Liver (tissue), 8 donors: ENCODE measurements at regions not wholly inside any gene's neighbourhood (a gene's known extent, or its start where the extent isn't known, plus 50 kb on each side); places are given as distances from the start of the nearest gene placed in this dataset.

Experiments
- DNase-seq: peaks from one replicate; pipeline ENCODE4 v3.0.0-alpha.2; 2017; ENCODE audit warnings: low spot score
- H3K27ac ChIP-seq, 2 donors: one replicate each; pipeline ENCODE4 v1.7.0; 2013; ENCODE audit warnings: inconsistent platforms in 2 of 2, low read length in 2 of 2, control low read depth in 1 of 2, low read depth in 1 of 2, mild to moderate bottlenecking in 1 of 2
- H3K27me3 ChIP-seq, 4 donors: one replicate each; pipeline versions ENCODE4 v1.6.1 to v1.7.0; 2013; ENCODE audit warnings: low read length in 3 of 4, inconsistent platforms in 1 of 4, mild to moderate bottlenecking in 1 of 4, moderate library complexity in 1 of 4; ENCODE audit not compliant: control insufficient read depth in 4 of 4, insufficient read depth in 4 of 4
- H3K36me3 ChIP-seq, 4 donors: one replicate each; pipeline versions ENCODE4 v1.6.1 to v1.7.0; 2013; ENCODE audit warnings: low read length in 3 of 4, mild to moderate bottlenecking in 3 of 4, low read depth in 1 of 4, moderate library complexity in 1 of 4; ENCODE audit not compliant: control insufficient read depth in 4 of 4, insufficient read depth in 3 of 4
- H3K4me1 ChIP-seq, 4 donors: one replicate each; pipeline versions ENCODE4 v1.6.1 to v1.7.0; 2013; ENCODE audit warnings: low read length in 3 of 4, mild to moderate bottlenecking in 3 of 4, moderate library complexity in 1 of 4; ENCODE audit not compliant: control insufficient read depth in 4 of 4, insufficient read depth in 4 of 4
- H3K4me3 ChIP-seq, 3 donors: one replicate each; pipeline versions ENCODE4 v1.6.1 to v1.7.0; 2013; ENCODE audit warnings: low read length in 3 of 3, control low read depth in 1 of 3, low read depth in 1 of 3, mild to moderate bottlenecking in 1 of 3
- H3K9ac ChIP-seq, 2 donors: one replicate each; pipeline ENCODE4 v1.7.0; 2013; ENCODE audit warnings: low read length in 2 of 2, mild to moderate bottlenecking in 2 of 2, moderate library complexity in 2 of 2, control low read depth in 1 of 2, low read depth in 1 of 2
- H3K9me3 ChIP-seq, 4 donors: one replicate each; pipeline versions ENCODE4 v1.6.1 to v1.7.0; 2013; ENCODE audit warnings: low read length in 3 of 4; ENCODE audit not compliant: control insufficient read depth in 4 of 4
- ATF3 ChIP-seq: IDR thresholded peaks from 2 replicates; pipeline ENCODE4 v1.6.1; 2016; ENCODE audit warnings: antibody characterized with exemption
- CTCF ChIP-seq: fragments of 150-350 bp; IDR thresholded peaks from 2 replicates; pipeline ENCODE4 v1.5.1; 2017; ENCODE audit warnings: improper control_type of control experiment, low read depth, low read length; ENCODE audit not compliant: missing input control
- EGR1 ChIP-seq, 2 donors: IDR thresholded peaks; 2 replicates each; pipeline ENCODE4 v1.6.1; 2016 to 2018; ENCODE audit warnings: antibody characterized with exemption in 2 of 2, low read depth in 2 of 2
- FOXA1 ChIP-seq: IDR thresholded peaks from 2 replicates; pipeline ENCODE4 v1.6.1; 2016; ENCODE audit warnings: antibody characterized with exemption
- FOXA2 ChIP-seq: IDR thresholded peaks from 2 replicates; pipeline ENCODE4 v1.6.1; 2016; ENCODE audit warnings: antibody characterized with exemption
- GABPA ChIP-seq, 2 donors: IDR thresholded peaks in 1 of 2; conservative IDR thresholded peaks in 1 of 2; 2 replicates each; pipeline ENCODE4 v1.6.1; 2016; ENCODE audit warnings: antibody characterized with exemption in 2 of 2, mild to moderate bottlenecking in 1 of 2, moderate library complexity in 1 of 2
- HNF4A ChIP-seq, 2 donors: conservative IDR thresholded peaks; 2 replicates each; pipeline ENCODE4 v1.6.1; 2016; ENCODE audit warnings: antibody characterized with exemption in 2 of 2, mild to moderate bottlenecking in 2 of 2
- HNF4G ChIP-seq: IDR thresholded peaks from 2 replicates; pipeline ENCODE4 v1.6.1; 2016; ENCODE audit warnings: antibody characterized with exemption
- JUND ChIP-seq, 2 donors: IDR thresholded peaks; 2 replicates each; pipeline ENCODE4 v1.6.1; 2016; ENCODE audit warnings: antibody characterized with exemption in 2 of 2
- MAX ChIP-seq: IDR thresholded peaks from 2 replicates; pipeline ENCODE4 v1.6.1; 2016; ENCODE audit warnings: antibody characterized with exemption
- NR2F2 ChIP-seq: IDR thresholded peaks from 2 replicates; pipeline ENCODE4 v1.6.1; 2016; ENCODE audit warnings: antibody characterized with exemption
- RAD21 ChIP-seq, 2 donors: IDR thresholded peaks; 2 replicates each; pipeline ENCODE4 v1.6.1; 2016; ENCODE audit warnings: antibody characterized with exemption in 2 of 2, mild to moderate bottlenecking in 2 of 2
- RXRA ChIP-seq, 2 donors: IDR thresholded peaks; 2 replicates each; pipeline ENCODE4 v1.6.1; 2017 to 2018; ENCODE audit warnings: antibody characterized with exemption in 2 of 2, mild to moderate bottlenecking in 1 of 2
- SP1 ChIP-seq: IDR thresholded peaks from 2 replicates; pipeline ENCODE4 v1.6.1; 2018; ENCODE audit warnings: antibody characterized with exemption, mild to moderate bottlenecking
- TAF1 ChIP-seq: conservative IDR thresholded peaks from 2 replicates; pipeline ENCODE4 v1.6.1; 2016; ENCODE audit warnings: antibody characterized with exemption, mild to moderate bottlenecking
- YY1 ChIP-seq: IDR thresholded peaks from 2 replicates; pipeline ENCODE4 v1.6.1; 2016; ENCODE audit warnings: antibody characterized with exemption, mild to moderate bottlenecking
- WGBS: extraction: QIAGEN DNeasy Blood & Tissue Kit; methylation state at CpG from one replicate; pipeline ENCODE4 v1.1.7; 2013; 5-methylcytosine and 5-hydroxymethylcytosine counted together
- TF ChIP-seq, protein P1 (sequence below): IDR thresholded peaks from 2 replicates; pipeline ENCODE4 v1.6.1; 2016; ENCODE audit warnings: antibody characterized with exemption
- TF ChIP-seq, protein P2 (sequence below): IDR thresholded peaks from 2 replicates; pipeline ENCODE4 v1.6.1; 2016; ENCODE audit warnings: antibody characterized with exemption, mild to moderate bottlenecking
- donor health status: healthy.
- donor health status: healthy.
- donor health status: healthy.
- donor health status: healthy.
- donor health status: healthy.

DNA sequence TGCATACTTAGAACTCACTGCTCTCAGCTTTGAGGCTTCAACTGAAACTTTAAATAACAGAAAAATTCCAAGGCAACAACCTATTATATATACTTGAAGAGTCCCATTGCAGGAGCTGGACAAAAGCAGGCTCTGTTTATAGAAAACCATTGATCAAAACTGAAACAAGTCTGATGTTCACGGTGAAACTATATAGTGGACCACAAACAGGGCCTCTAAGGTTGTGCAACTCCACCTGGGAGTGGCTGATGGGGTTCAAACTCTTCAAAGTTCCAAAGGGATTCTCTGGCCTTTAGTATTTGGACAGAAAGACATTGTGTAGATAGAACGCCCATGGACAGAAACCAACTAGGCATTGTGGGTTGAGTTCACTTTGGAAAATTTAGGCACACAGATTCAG is 140.3 kb downstream of the ZC3H11B start:
- H3K9ac ChIP-seq = no peak overlapping the region
- H3K27ac ChIP-seq = no peak overlapping the region
- no peak for DNase-seq
- no peaks in the 10 kb centered on the region for H3K9me3 ChIP-seq
- H3K36me3 ChIP-seq = no peaks in the 10 kb centered on the region
- no peak for TF ChIP-seq TAF1
- TF ChIP-seq NR2F2 = no peak
- TF ChIP-seq EGR1 (IDR thresholded peaks at IDR 0.05; ENCODE audit: low read depth in 2 of 2) = no peak
- no peak for TF ChIP-seq HNF4G
- TF ChIP-seq SP1 = no peak
- TF ChIP-seq GABPA (IDR thresholded peaks at IDR 0.05 in 1 of 2, conservative IDR thresholded peaks at IDR 0.05 in 1 of 2) = no peak
- peaks cover 0 to 3% (median 0%) of the 10 kb centered on the region in 4 donors for H3K27me3 ChIP-seq
- H3K4me1 ChIP-seq = no peaks in the 10 kb centered on the region
- WGBS = 88% methylated on average over 2 of the region's 2 CpGs
- H3K4me3 ChIP-seq = no peak overlapping the region

DNA sequence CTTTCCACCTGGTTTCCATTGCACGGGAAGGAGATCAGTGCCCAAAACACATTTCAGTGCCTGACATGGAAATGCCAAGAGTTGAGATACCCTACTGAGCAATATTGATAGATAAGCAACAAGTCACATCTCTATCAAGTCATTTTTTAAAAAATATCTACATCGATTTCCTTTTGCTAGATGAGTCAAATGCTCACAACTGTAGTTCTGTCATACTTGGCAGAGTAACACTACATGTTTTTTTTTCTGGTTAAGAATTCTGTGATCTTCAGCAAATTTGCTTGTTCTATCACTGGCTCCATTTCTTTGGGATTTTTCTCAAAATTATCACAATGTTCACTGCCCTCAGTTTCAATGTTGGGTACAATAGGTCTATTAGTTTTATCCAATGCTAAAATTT is 145.4 kb downstream of the ZC3H11B start:
- H3K4me1 ChIP-seq = no peaks in the 10 kb centered on the region
- no peak overlapping the region for H3K4me3 ChIP-seq
- no peak overlapping the region for H3K27ac ChIP-seq
- 68% methylated on average over 2 of the region's 2 CpGs for WGBS
- no peaks in the 10 kb centered on the region for H3K9me3 ChIP-seq
- TF ChIP-seq GABPA (IDR thresholded peaks at IDR 0.05 in 1 of 2, conservative IDR thresholded peaks at IDR 0.05 in 1 of 2) (no peak), HNF4A (conservative IDR thresholded peaks at IDR 0.05) (no peak)
- H3K36me3 ChIP-seq = no peaks in the 10 kb centered on the region
- no peak for DNase-seq
- peaks cover 0 to 3% (median 0%) of the 10 kb centered on the region in 4 donors for H3K27me3 ChIP-seq
- no peak overlapping the region for H3K9ac ChIP-seq

DNA sequence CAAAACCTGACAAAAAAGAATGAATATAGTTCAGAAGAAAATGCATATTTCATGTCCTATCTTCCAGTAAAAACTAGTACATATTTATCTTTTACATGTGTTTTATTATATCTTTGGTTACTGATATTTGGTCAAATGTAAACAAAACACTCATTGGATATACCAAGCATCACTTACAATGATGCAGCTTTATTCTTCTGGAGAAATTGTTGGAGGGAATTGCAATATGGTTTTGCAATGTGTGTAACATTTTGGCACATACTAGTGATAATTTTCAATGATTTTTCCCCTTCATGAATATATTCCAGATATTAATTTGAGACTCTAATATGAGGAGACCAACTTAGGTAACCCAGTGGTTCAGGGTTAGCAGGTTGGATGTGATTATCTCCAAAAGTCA is 146.1 kb downstream of the ZC3H11B start:
- Histone ChIP-seq H3K27ac (no peak overlapping the region), H3K9me3 (no peaks in the 10 kb centered on the region), H3K27me3 (peaks cover 0 to 3% (median 0%) of the 10 kb centered on the region in 4 donors), H3K9ac (no peak overlapping the region), H3K4me1 (no peaks in the 10 kb centered on the region), H3K36me3 (no peaks in the 10 kb centered on the region), H3K4me3 (no peak overlapping the region)
- DNase-seq = no peak
- TF ChIP-seq, protein P1, sequence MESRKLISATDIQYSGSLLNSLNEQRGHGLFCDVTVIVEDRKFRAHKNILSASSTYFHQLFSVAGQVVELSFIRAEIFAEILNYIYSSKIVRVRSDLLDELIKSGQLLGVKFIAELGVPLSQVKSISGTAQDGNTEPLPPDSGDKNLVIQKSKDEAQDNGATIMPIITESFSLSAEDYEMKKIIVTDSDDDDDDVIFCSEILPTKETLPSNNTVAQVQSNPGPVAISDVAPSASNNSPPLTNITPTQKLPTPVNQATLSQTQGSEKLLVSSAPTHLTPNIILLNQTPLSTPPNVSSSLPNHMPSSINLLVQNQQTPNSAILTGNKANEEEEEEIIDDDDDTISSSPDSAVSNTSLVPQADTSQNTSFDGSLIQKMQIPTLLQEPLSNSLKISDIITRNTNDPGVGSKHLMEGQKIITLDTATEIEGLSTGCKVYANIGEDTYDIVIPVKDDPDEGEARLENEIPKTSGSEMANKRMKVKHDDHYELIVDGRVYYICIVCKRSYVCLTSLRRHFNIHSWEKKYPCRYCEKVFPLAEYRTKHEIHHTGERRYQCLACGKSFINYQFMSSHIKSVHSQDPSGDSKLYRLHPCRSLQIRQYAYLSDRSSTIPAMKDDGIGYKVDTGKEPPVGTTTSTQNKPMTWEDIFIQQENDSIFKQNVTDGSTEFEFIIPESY = no peak
- no peak for TF ChIP-seq TAF1
- no peak for TF ChIP-seq FOXA1
- TF ChIP-seq JUND (IDR thresholded peaks at IDR 0.05) = no peak
- TF ChIP-seq RXRA (IDR thresholded peaks at IDR 0.05) = no peak
- TF ChIP-seq FOXA2 = no peak
- no peak for TF ChIP-seq YY1
- no peak for TF ChIP-seq CTCF
- TF ChIP-seq GABPA (IDR thresholded peaks at IDR 0.05 in 1 of 2, conservative IDR thresholded peaks at IDR 0.05 in 1 of 2) = no peak
- no peak for TF ChIP-seq RAD21 (IDR thresholded peaks at IDR 0.05)
- no peak for TF ChIP-seq HNF4A (conservative IDR thresholded peaks at IDR 0.05)
- TF ChIP-seq MAX = no peak
- TF ChIP-seq ATF3 = no peak
- no peak for TF ChIP-seq NR2F2
- TF ChIP-seq SP1 = no peak
- TF ChIP-seq, protein P2, sequence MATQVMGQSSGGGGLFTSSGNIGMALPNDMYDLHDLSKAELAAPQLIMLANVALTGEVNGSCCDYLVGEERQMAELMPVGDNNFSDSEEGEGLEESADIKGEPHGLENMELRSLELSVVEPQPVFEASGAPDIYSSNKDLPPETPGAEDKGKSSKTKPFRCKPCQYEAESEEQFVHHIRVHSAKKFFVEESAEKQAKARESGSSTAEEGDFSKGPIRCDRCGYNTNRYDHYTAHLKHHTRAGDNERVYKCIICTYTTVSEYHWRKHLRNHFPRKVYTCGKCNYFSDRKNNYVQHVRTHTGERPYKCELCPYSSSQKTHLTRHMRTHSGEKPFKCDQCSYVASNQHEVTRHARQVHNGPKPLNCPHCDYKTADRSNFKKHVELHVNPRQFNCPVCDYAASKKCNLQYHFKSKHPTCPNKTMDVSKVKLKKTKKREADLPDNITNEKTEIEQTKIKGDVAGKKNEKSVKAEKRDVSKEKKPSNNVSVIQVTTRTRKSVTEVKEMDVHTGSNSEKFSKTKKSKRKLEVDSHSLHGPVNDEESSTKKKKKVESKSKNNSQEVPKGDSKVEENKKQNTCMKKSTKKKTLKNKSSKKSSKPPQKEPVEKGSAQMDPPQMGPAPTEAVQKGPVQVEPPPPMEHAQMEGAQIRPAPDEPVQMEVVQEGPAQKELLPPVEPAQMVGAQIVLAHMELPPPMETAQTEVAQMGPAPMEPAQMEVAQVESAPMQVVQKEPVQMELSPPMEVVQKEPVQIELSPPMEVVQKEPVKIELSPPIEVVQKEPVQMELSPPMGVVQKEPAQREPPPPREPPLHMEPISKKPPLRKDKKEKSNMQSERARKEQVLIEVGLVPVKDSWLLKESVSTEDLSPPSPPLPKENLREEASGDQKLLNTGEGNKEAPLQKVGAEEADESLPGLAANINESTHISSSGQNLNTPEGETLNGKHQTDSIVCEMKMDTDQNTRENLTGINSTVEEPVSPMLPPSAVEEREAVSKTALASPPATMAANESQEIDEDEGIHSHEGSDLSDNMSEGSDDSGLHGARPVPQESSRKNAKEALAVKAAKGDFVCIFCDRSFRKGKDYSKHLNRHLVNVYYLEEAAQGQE = no peak
